ENCODE measurements at regions not wholly inside any gene's neighbourhood (a gene's known extent, or its start where the extent isn't known, plus 50 kb on each side); places are given as distances from the start of the nearest gene placed in this dataset.

- dilution Hi-C loops (cut with MboI; ENCODE audit: extremely low pct_ligation_motif_present, low sequenced_read_pairs), result no loop called here
- TF ChIP-seq CTCF (optimal IDR thresholded peaks at IDR 0.05 in 1 of 3, IDR thresholded peaks at IDR 0.05 in 1 of 3, conservative IDR thresholded peaks at IDR 0.05 in 1 of 3; ENCODE audit: extremely low read depth in 1 of 3, insufficient read depth in 2 of 3, low read length in 3 of 3), result no peak
- TF ChIP-seq EZH2 (IDR thresholded peaks at IDR 0.05; ENCODE audit: low read length), result no peak
- DNase-seq (ENCODE audit: low read depth, low spot score) (no peak), FAIRE-seq (no peak)
- Histone ChIP-seq H3K79me2 (ENCODE audit: control insufficient read depth, insufficient read depth, low read length) (no peaks in the 10 kb centered on the region), H3K4me2 (ENCODE audit: control insufficient read depth, extremely low read depth, insufficient read depth, low read depth, low read length) (no peak overlapping the region), H3K9ac (ENCODE audit: control insufficient read depth, extremely low read depth, insufficient read depth, low read length) (no peak overlapping the region), H3K9me1 (ENCODE audit: control insufficient read depth, extremely low read depth, insufficient read depth, low read length) (no peaks in the 10 kb centered on the region), H2AFZ (ENCODE audit: control insufficient read depth, low read length) (no peak overlapping the region), H3K4me1 (ENCODE audit: control insufficient read depth, extremely low read depth, insufficient read depth, low read length) (peaks cover 7% of the 10 kb centered on the region), H4K20me1 (ENCODE audit: control insufficient read depth, extremely low read depth, insufficient read depth, low read length) (no peaks in the 10 kb centered on the region), H3K9me3 (ENCODE audit: control insufficient read depth, low read depth, low read length) (no peaks in the 10 kb centered on the region), H3K27ac (ENCODE audit: control insufficient read depth, insufficient read depth, low read length) (no peak overlapping the region), H3K27me3 (ENCODE audit: control insufficient read depth, extremely low read depth, insufficient read depth, low read length) (no peaks in the 10 kb centered on the region), H3K4me3 (ENCODE audit: control insufficient read depth in 2 of 3, extremely low read depth in 1 of 3, insufficient read depth in 2 of 3, low read depth in 1 of 3, low read length in 3 of 3) (no peak overlapping the region), H3K36me3 (ENCODE audit: control insufficient read depth in 2 of 2, extremely low read depth in 1 of 2, insufficient read depth in 2 of 2, low read length in 2 of 2) (no peaks in the 10 kb centered on the region)
Measured at GRCh38 chr22:27443306-27443705, 358.2 kb downstream of the MN1 start.

GRCh38 chr22:27445881-27446280, 355.7 kb downstream of the MN1 start:
- H3K4me1 ChIP-seq (ENCODE audit: control insufficient read depth, extremely low read depth, insufficient read depth, low read length), result no peaks in the 10 kb centered on the region
- DNase-seq (ENCODE audit: low read depth, low spot score) (no peak), FAIRE-seq (no peak)
- no peaks in the 10 kb centered on the region for H4K20me1 ChIP-seq (ENCODE audit: control insufficient read depth, extremely low read depth, insufficient read depth, low read length)
- no peak overlapping the region for H3K27ac ChIP-seq (ENCODE audit: control insufficient read depth, insufficient read depth, low read length)
- no peak overlapping the region for H3K4me2 ChIP-seq (ENCODE audit: control insufficient read depth, extremely low read depth, insufficient read depth, low read depth, low read length)
- H3K36me3 ChIP-seq (ENCODE audit: control insufficient read depth in 2 of 2, extremely low read depth in 1 of 2, insufficient read depth in 2 of 2, low read length in 2 of 2), result no peaks in the 10 kb centered on the region
- TF ChIP-seq CTCF (optimal IDR thresholded peaks at IDR 0.05 in 1 of 3, IDR thresholded peaks at IDR 0.05 in 1 of 3, conservative IDR thresholded peaks at IDR 0.05 in 1 of 3; ENCODE audit: extremely low read depth in 1 of 3, insufficient read depth in 2 of 3, low read length in 3 of 3) (no peak), EZH2 (IDR thresholded peaks at IDR 0.05; ENCODE audit: low read length) (no peak)
- no peak overlapping the region for H3K4me3 ChIP-seq (ENCODE audit: control insufficient read depth in 2 of 3, extremely low read depth in 1 of 3, insufficient read depth in 2 of 3, low read depth in 1 of 3, low read length in 3 of 3)
- H3K9me1 ChIP-seq (ENCODE audit: control insufficient read depth, extremely low read depth, insufficient read depth, low read length), result no peaks in the 10 kb centered on the region
- dilution Hi-C loops (cut with MboI; ENCODE audit: extremely low pct_ligation_motif_present, low sequenced_read_pairs), result no loop called here
- no peak overlapping the region for H2AFZ ChIP-seq (ENCODE audit: control insufficient read depth, low read length)
- no peaks in the 10 kb centered on the region for H3K79me2 ChIP-seq (ENCODE audit: control insufficient read depth, insufficient read depth, low read length)
- H3K27me3 ChIP-seq (ENCODE audit: control insufficient read depth, extremely low read depth, insufficient read depth, low read length), result no peaks in the 10 kb centered on the region
- no peak overlapping the region for H3K9ac ChIP-seq (ENCODE audit: control insufficient read depth, extremely low read depth, insufficient read depth, low read length)
- H3K9me3 ChIP-seq (ENCODE audit: control insufficient read depth, low read depth, low read length), result no peaks in the 10 kb centered on the region

Measured in keratinocyte (primary cell).